ENCODE measurements at regions not wholly inside any gene's neighbourhood (a gene's known extent, or its start where the extent isn't known, plus 50 kb on each side); places are given as distances from the start of the nearest gene placed in this dataset.
A peak's percentile ranks its signal among the peaks of the same experiment; 100 is the strongest.
"Not testable (repeated sequence)": the region's sequence is repeated elsewhere in the genome, so short reads cannot be mapped to it uniquely, and the experiment has no call there.

DNA sequence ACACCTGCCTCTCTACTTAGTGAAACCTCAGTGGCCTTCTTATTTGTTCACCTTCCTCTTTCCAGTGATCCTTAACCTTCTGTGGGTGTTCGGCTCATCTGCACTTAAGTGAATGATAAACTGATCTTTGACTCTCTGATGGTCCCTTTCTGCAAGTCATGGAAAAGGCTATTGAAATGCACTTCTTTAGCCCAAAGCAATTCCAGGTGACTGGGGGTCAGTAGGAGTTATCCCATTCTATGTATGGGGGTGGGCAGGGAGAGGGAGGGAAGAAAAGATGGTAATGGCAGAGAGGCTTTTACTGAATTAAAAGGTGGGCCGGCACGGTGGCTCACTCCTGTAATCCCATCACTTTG is 170.8 kb downstream of the RGS9 start:
- DNase-seq (ENCODE audit: low read depth in 2 of 2): no peak

DNA sequence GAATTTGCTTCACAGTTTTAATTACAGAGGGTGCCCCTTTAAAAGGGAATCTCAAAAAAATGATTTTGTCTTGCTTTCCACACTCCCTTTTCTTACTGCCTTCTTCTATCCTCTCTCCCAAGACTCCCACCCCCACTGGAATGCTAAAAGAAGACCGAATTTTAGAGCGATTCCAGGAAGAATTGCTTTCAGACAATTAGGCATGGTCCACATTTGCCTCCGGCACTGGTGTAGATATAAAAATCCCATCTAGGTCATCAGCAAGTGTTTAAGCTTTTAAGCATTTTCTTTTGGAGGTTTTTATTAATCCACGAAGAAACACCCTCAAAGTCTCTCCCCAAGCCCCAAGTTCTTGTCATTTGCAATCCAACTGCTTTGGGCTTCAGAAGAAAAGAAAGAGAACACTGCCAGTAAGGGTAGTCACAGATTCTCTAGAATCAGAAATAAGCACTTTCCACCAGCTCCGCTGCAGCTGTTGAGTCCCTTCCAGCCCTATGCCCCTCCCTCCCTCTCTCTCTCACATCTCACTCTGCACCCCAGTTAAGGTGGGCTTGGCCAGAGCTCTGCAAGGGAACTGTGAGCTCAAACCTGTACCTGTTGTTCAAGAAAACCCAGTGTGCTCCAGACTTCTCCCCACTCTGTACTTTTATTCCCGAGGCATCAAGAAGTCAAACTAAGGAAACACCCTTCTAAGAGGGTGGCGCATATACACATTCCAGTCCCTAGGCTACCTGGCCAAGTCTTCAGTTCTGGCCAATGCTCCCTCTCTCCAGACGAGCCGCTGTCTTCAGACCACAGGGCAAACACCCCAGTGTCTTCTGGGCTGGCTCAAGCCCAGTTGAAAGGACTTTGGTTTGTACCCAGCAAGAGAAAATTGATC is 170.2 kb downstream of the RGS9 start:
- DNase-seq (ENCODE audit: low read depth in 2 of 2): no peak

DNA sequence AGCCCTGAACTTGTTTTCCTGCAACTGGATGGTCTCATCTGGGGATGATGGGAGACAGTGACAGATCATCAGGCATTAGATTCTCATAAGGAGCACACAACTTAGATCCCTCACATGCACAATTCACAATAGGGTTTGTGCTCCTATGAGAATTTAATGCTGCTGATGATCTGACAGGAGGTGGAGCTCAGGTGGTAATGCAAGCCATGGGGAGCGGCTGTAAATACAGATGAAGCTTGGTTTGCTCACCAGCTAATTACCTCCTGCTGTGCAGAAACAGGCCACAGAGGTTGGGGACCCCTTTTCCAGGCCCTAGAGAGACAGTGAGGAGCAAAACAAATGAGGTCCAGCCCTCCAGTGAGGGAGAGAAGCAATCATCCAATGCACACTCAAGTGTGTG is 168.6 kb downstream of the RGS9 start:
- DNase-seq (ENCODE audit: low read depth in 2 of 2): no peak

DNA sequence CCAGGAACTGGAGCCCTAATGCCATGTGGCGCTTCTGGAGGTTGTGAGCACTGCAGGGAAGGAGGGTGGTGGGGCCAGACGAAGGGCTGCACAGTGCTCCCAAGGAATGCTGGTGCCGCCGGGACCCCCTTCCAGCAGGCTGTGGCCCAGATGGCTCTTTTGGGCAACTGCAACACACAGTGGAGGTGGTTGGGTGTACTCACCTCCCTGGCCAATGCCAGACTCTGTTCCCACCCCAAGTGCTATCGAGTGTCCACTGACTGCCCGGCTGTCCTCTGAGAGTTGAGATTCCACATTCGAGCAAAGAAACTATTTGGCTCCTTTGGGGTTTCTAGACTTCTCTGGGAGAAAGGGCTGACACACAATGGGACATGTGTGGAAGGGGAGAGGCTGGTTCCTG is 167.9 kb downstream of the RGS9 start:
- DNase-seq (ENCODE audit: low read depth in 2 of 2): no peak

DNA sequence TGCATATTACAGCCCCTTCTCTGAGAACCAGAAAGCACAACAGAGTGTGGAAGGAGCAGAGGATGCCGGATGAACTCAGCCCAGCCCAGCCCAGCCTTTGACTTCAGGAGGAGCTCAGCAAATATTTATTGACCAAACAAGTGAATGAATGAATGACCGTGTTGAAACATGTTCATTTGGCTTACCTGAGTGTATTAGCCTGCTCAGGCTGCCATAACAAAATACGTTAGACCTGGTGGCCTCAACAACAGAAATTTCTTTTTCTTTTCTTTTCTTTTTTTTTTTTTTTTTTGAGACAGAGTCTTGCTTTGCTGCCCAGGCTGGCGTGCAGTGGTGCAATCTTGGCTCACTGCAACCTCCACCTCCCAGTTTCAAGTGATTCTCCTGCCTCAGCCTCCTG is 164.7 kb downstream of the RGS9 start:
- not testable (repeated sequence) for DNase-seq (ENCODE audit: low read depth in 2 of 2)

DNA sequence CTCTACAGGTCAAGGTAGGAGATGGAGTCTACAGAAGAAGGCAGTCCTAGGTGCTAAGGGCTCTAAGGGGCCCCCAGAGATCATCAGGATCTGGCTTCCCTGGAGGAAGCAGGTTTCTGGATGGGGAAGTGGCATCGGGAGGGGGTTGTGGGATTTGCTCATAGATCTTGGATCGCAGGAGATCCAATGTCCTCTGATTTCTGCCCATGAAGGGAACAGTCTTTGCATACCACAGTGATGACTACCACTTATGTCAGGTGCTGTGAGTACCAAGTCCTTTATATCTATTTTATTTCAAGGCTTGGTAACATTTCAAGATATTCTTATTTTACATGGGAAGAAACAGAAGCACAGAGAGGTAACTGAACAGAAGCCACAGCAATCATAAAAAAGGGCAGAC is 164.0 kb downstream of the RGS9 start:
- DNase-seq (ENCODE audit: low read depth in 2 of 2): no peak

DNA sequence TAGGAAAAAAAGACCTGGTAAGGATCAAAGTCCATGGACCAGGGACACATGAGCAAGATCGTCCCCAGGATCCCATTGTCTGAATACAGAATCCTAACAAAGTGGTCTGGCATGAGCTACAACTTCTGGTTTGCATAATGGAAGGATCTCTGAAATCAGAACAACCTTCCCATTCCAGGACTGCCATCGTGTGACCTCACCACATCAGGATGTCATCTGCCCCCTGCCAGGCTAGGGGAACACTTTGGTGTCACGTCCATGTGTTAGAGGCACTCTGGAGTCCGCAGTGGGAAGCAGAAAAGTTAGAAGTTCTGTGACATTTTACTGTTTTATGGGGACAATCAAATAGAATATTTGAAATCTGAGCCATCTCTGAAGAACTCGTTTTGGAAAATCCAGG is 160.7 kb downstream of the RGS9 start:
- DNase-seq (ENCODE audit: low read depth in 2 of 2): no peak

DNA sequence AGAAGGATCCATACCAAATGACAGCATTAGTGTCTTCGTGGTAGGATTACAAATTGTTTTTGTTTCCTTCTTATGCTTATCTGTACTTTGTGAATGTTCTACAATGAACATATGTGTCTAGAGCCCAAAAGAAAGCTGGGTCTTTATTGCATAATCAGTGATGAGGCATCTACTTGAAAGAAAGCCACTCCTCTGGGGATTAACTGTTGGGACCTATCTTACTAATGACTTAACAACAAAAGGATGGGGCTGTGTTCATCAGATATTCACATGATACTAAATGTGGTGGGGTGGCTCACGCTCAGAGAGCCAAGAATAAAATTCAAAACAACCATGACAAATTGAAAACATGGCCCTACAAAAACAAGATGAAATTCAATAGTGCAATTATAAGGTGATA is 160.2 kb downstream of the RGS9 start:
- DNase-seq (ENCODE audit: low read depth in 2 of 2): no peak

DNA sequence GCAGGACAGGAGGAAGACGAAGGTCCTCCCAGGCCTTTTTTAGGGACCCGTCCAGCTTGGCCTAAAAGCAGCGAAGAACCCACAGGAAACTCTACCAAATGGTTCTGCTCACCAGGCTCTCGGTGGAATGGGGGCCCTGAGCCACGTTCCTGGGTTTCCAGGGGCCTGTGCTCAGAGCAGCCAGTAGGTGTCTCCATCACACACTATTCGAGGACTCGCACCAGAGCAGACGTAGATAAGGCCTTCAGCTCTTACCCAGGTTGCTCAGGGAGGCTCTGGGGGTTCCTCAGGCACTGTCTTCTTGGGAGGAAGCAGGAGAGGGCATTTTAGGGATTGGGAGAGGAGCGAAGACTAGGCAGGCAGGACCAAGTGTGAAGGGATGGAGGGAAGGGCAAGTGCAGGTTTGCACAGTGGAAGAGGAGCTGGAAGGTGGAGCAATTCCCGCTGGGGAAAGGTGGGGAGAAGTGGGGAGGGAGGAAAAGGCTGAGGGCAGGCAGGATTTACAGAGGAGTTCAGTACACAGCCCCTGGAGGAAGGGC is 157.1 kb downstream of the RGS9 start:
- DNase-seq (ENCODE audit: low read depth in 2 of 2): peak; percentile 34 to 53

DNA sequence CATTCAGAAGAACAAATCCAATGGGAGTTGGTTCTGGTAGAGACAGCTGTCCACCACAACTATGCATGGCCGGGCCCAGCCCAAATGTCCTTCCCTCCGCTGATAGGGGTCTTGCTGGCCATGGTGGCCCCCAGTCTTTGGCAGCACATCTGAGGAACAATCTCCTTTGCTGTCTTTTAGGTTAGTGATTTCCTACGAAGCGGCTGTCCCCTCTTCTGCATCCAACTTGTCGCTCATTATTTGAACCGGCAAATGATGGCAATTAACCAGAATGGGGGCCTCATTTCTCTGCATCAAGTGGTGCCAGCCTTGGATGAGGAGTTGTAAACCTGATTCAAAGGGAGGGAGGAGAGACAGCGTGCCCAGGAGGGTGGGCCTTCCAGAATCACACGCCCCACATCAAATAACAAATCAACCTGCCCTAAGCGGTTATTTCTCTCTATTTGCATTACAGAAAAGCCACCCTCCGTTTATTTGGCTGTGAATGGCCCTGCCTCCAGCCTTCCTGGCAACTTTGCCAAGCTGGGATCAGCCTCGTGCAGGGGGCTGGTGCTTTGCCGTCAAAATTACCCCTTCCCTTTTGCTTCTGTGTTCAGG is 156.5 kb downstream of the RGS9 start:
- no peak for DNase-seq (ENCODE audit: low read depth in 2 of 2)

DNA sequence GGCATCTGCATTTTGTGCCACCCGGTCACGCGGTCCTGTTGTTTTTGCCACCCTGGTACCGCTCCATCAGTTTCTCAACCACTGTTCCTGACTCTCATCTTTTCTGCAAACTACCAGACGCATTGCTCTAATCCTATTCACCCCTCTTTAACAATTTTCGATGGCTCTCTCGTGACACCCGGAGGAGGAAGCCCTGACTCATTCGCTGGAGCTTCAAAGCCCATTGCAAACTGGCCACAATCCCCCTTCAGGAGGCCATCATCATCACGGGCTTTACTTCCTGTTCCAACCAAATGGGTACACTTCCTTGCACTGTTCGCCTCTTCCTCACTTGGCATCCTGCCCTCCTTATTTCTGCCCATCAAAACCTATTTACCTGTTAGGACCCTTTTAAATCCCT is 155.3 kb downstream of the RGS9 start:
- no peak for DNase-seq (ENCODE audit: low read depth in 2 of 2)

DNA sequence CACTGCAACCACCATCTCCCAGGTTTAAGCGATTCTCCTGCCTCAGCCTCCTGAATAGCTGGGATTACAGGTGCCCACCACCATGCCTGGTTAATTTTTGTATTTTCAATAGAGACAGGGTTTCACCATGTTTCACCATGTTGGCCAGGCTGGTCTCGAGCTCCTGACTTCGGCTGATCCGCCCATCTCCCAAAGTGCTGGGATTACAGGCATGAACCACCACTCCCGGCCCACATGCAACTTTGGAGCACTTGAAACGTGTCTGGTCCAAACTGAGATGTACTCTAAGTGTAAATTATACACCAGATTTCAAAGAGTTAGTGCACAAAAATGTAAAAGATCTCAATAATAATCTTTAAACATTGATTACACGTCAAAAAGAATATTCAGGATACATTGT is 154.1 kb downstream of the RGS9 start:
- DNase-seq (ENCODE audit: low read depth in 2 of 2): not testable (repeated sequence)

DNA sequence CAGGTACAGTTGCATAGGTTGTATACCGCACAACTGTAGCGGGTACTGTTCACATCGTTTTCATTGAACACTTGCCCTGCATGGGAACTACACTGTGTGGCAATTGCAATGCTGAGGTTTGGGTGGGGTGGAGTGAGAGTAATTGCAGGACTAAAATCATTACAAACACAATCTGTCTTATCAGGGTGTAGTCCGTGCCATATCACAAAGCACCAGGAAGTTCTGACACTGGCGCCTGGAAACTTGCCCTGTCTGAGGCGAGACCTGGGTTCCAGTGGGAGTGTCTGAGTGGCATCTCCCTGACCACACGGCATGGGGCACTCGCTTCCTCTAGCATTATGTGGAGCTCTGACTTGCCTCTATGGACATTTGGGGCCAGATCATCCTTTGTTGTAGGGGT is 153.4 kb downstream of the RGS9 start:
- DNase-seq (ENCODE audit: low read depth in 2 of 2): no peak

DNA sequence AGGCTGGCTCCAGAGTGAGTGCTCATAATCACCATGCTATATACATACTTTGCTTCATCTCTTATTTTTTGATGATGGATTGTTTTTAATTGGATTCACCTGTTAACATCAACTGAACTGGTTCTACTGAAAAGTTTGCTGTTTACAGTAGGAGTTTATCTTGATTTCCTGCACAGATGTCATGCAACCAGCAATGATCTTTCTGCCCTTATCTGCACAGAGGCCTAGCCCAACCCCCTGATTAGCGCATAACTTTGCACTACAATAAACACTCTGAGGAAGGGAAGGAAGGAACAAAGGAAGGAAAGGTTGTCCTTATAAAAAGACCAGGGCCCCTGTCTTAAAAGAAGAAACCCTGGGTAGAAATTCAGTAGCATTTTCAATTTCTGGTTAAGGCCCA is 152.9 kb downstream of the RGS9 start:
- no peak for DNase-seq (ENCODE audit: low read depth in 2 of 2)

DNA sequence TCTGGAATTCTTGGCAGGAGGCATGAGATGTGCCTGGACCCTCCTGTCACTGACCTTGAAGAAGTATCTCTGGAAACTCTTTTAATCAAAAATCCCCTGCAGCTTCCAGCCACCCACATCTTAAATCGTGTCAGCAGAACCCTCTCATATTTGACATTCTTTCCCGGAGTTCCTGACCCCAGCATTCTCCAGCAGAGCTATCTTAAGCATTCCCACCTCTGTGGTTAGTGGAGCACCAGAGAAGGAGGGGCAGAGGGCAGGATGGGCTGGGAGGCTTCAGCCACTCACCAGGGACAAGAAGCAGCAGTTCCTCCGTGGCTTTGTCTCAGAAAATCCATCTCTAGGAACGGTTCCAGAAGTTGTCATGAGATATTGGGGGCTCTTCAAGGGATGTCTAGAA is 149.9 kb downstream of the RGS9 start:
- DNase-seq (ENCODE audit: low read depth in 2 of 2): no peak

DNA sequence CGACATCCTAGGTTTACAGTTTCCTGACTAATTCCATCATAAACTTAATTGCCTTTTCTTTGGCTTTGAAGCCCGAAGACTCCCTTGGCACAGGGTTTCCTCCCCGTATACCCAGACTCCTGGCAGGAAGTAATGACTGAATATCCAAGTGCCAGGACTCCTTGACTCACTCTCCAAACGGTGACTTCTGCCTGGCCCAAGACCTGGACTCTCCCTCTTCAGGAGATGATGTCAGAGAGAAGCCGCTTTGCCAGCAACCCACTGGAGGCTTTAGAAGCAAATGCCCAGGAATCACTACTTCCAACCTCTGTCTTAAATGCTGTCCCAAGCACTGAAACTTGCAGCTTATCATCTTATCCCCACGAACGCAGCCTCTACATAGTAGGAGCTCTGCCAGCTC is 146.5 kb downstream of the RGS9 start:
- no peak for DNase-seq (ENCODE audit: low read depth in 2 of 2)

DNA sequence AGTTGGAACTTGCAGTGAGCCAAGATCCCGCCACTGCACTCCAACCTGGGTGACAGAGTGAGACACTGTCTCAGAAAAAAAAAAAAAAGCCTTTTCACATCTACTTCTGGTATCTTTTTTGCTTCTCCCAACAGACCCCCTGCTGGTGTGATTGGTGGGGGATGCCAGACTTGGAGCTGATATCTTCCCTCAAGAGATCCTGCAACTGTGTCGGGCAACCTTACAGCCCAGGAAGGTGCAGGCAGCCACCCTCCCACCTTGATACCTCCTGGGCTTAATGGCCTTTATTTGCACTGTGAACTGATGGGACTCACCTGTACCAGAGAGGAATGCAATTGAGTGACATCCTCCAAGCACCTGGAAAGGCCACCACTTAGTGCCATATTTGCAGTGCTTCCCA is 142.3 kb downstream of the RGS9 start:
- no peak for DNase-seq (ENCODE audit: low read depth in 2 of 2)

DNA sequence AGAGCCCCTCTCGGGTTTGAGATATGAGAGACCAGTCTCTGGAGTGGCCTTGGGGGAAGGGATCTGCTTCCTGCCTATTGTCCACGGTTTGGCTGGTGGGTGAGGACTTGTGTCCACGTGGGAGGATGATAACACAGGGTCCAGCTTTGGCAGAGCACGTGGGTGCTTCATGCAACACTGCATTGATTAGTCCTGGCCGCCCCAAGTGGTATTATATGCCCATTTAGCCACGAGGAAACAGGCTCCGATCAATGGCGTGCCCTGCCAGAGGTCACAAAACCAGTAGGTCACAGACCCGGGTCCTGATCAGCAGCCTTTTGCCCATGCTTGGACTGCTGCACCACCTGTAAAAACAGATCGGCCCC is 141.6 kb downstream of the RGS9 start:
- DNase-seq (ENCODE audit: low read depth in 2 of 2): no peak

DNA sequence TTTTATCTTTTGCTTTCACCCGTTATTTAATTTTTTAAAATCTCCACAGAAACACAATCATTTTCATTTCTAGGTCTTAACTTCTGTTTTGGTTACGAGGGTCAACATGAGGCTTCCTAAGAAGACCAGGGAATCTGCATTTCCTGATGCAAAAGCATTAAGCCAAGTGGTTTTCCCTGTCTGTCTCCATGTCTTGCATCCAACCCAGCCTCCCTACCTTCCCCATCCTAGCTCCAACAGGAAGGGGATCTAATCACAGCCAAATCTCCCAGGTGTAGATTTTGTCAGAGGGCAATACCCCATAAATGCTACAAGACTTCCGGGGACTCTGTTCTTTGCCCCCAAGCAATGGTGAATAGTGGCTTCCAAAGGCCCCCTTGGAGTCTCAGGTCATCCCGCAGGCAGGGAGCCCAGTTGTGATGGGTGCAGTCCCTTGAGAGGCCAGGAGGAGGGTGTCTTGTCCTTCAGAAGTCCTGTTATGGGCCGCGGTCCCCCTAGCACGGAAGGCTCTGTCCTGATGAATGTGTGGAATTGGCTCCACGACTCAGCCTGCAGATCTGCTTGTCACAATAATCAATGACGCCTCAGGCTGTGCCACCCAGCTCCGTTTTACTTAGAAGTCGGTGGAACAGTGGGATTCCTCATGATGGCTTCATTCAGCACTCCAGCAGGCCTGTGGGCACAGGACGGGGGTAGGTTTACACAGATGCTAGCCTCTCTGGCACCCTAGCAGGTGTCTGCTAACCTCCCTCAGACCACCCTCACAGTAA is 141.1 kb downstream of the RGS9 start:
- DNase-seq (ENCODE audit: low read depth in 2 of 2): peak in 1 of 2 donors; percentile 5

DNA sequence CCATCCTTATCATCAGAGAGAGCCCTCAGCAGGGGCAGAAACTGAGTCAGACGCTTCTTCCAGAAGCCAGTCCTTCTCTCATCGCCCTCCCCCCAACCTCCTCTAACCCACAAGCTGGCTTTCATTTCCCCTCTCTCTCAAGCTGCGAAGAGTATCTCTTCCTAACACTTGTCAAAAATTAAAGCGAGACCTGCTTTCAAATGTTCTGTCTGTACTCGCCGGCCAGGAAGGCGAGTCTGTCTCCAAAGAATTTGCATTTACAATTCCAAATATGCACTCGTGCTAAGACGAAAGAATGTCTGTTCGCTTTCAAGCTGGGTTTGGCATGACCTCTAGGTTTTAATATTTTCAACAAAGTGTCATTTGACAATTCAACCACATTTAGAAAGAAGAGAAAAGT is 140.4 kb downstream of the RGS9 start:
- DNase-seq (ENCODE audit: low read depth in 2 of 2): no peak
